Thyroid gland (tissue), 4 donors: ENCODE measurements at regions not wholly inside any gene's neighbourhood (a gene's known extent, or its start where the extent isn't known, plus 50 kb on each side); places are given as distances from the start of the nearest gene placed in this dataset.

Experiments used
- DNase-seq, 2 donors: peaks; one replicate each; pipeline ENCODE4 v3.0.0-alpha.2; 2019
- H3K27ac ChIP-seq, 3 donors: fragments of 200-600 bp; sonication (generic); 1 replicate in 2 of 3; 2 replicates in 1 of 3; pipeline ENCODE4 v1.5.1; 2016 to 2019; ENCODE audit warnings: mild to moderate bottlenecking in 1 of 3, moderate library complexity in 1 of 3
- H3K27me3 ChIP-seq: fragments of 200-600 bp; sonication (generic); one replicate; pipeline ENCODE4 v1.5.1; 2019
- H3K36me3 ChIP-seq, 2 donors: fragments of 200-600 bp; sonication (generic); one replicate each; pipeline ENCODE4 v1.5.1; 2016 to 2019
- H3K4me1 ChIP-seq, 2 donors: fragments of 200-600 bp; sonication (generic); one replicate each; pipeline ENCODE4 v1.5.1; 2017 to 2019
- H3K4me3 ChIP-seq, 3 donors: fragments of 200-600 bp; sonication (generic); replicated peaks in 1 of 3; 1 replicate in 2 of 3; 2 replicates in 1 of 3; pipeline ENCODE4 v1.5.1; 2016; ENCODE audit warnings: mild to moderate bottlenecking in 1 of 3
- H3K9me3 ChIP-seq: fragments of 200-600 bp; sonication (generic); one replicate; pipeline ENCODE4 v1.5.1; 2017
- CTCF ChIP-seq, 6 experiments: fragments of 200-600 bp in 3 of 6; fragments of 450-650 bp in 3 of 6; sonication (generic) in 3 of 6; IDR thresholded peaks; one replicate each; pipeline ENCODE4 v1.5.1; 2016 to 2019; ENCODE audit warnings: antibody characterized with exemption in 6 of 6, mild to moderate bottlenecking in 2 of 6, inconsistent platforms in 1 of 6, moderate library complexity in 1 of 6
- POLR2A ChIP-seq, 2 donors: fragments of 450-650 bp; IDR thresholded peaks; one replicate each; pipeline ENCODE4 v1.6.1; 2017; ENCODE audit warnings: antibody characterized with exemption in 2 of 2, mild to moderate bottlenecking in 2 of 2, moderate library complexity in 1 of 2
- WGBS, 2 donors: methylation state at CpG; one replicate each; pipeline ENCODE4 v1.1.5; 2017; 5-methylcytosine and 5-hydroxymethylcytosine counted together
- intact Hi-C: fragments of 100-400 bp; cut with DNase I; formaldehyde crosslinking; loops from one replicate; pipeline ENCODE4 v1.15.1; 2023

- DNase-seq = no peak
- H3K27me3 ChIP-seq = no peaks in the 10 kb centered on the region
- no peaks in the 10 kb centered on the region for H3K36me3 ChIP-seq
- no peak overlapping the region for H3K27ac ChIP-seq
- H3K4me3 ChIP-seq = no peak overlapping the region
- WGBS, 2 donors = 86 to 89% methylated on average over 5 of the region's 5 CpGs
- TF ChIP-seq CTCF (IDR thresholded peaks at IDR 0.05) = no peak
- TF ChIP-seq POLR2A (IDR thresholded peaks at IDR 0.05) = no peak
- H3K4me1 ChIP-seq = no peaks in the 10 kb centered on the region
- intact Hi-C loops = no loop called here
- peaks cover 4% of the 10 kb centered on the region for H3K9me3 ChIP-seq
Observed at GRCh38 chr6:65818576-65818975, 111.5 kb upstream of the EYS start.

- TF ChIP-seq POLR2A (IDR thresholded peaks at IDR 0.05) (no peak), CTCF (IDR thresholded peaks at IDR 0.05) (no peak)
- WGBS, 2 donors = 74 to 75% methylated on average over 2 of the region's 2 CpGs
- Histone ChIP-seq H3K27me3 (no peaks in the 10 kb centered on the region), H3K4me3 (no peak overlapping the region), H3K4me1 (no peaks in the 10 kb centered on the region), H3K27ac (no peak overlapping the region), H3K36me3 (no peaks in the 10 kb centered on the region), H3K9me3 (peaks cover 4% of the 10 kb centered on the region)
- intact Hi-C loops = no loop called here
- DNase-seq = no peak
Observed at GRCh38 chr6:65816991-65817390, 110.0 kb upstream of the EYS start.

- no peak for DNase-seq
- 76 to 93% methylated on average over 3 of the region's 3 CpGs for WGBS, 2 donors
- Histone ChIP-seq H3K4me3 (no peak overlapping the region), H3K27me3 (no peaks in the 10 kb centered on the region), H3K9me3 (no peaks in the 10 kb centered on the region), H3K27ac (no peak overlapping the region), H3K4me1 (no peaks in the 10 kb centered on the region), H3K36me3 (no peaks in the 10 kb centered on the region)
- intact Hi-C loops = no loop called here
- TF ChIP-seq CTCF (IDR thresholded peaks at IDR 0.05) (no peak), POLR2A (IDR thresholded peaks at IDR 0.05) (no peak)
Observed at GRCh38 chr6:65814071-65814470, 107.0 kb upstream of the EYS start.

GRCh38 chr6:65803186-65803585 lies 96.2 kb upstream of the EYS start:
- Histone ChIP-seq H3K27ac (no peak overlapping the region), H3K9me3 (no peaks in the 10 kb centered on the region), H3K27me3 (no peaks in the 10 kb centered on the region), H3K36me3 (no peaks in the 10 kb centered on the region), H3K4me3 (no peak overlapping the region), H3K4me1 (no peaks in the 10 kb centered on the region)
- TF ChIP-seq POLR2A (IDR thresholded peaks at IDR 0.05) = no peak
- no peak for TF ChIP-seq CTCF (IDR thresholded peaks at IDR 0.05)
- intact Hi-C loops = no loop called here
- DNase-seq = no peak

GRCh38 chr6:65799389-65799788 lies 92.4 kb upstream of the EYS start:
- H3K9me3 ChIP-seq = no peaks in the 10 kb centered on the region
- no peak for TF ChIP-seq CTCF (IDR thresholded peaks at IDR 0.05)
- no peak for TF ChIP-seq POLR2A (IDR thresholded peaks at IDR 0.05)
- no peaks in the 10 kb centered on the region for H3K36me3 ChIP-seq
- H3K4me3 ChIP-seq = no peak overlapping the region
- DNase-seq = no peak
- no peaks in the 10 kb centered on the region for H3K4me1 ChIP-seq
- H3K27ac ChIP-seq = no peak overlapping the region
- no peaks in the 10 kb centered on the region for H3K27me3 ChIP-seq
- intact Hi-C loops = no loop called here
